ENCODE measurements at regions not wholly inside any gene's neighbourhood (a gene's known extent, or its start where the extent isn't known, plus 50 kb on each side); places are given as distances from the start of the nearest gene placed in this dataset.

DNA sequence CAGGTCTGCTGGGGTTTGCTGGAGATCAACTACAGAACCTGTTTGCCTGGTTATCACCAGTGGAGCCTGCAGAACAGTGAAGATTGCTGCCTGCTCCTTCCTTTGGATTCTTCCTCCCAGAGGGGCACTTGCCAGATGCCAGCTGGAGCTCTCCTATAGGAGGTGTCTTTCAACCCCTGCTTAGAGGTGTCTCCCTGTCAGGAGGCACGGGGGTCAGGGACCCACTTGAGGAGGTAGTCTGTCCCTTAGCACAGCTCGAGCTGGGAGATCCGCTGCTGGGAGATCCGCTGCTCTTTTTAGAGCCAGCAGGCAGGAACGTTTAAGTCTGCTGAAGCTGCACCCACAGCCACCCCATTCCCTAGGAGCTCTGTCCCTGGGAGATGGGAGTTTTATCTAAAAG, 1806.3 kb upstream of the ADGRL3 start:
- Histone ChIP-seq H3K27me3 (no peaks in the 10 kb centered on the region), H3K4me3 (no peak overlapping the region), H3K9me3 (peaks cover 0 to 6% (median 0%) of the 10 kb centered on the region in 4 donors), H3K4me1 (no peaks in the 10 kb centered on the region), H3K27ac (replicated peaks in 1 of 4) (no peak overlapping the region), H3K36me3 (no peaks in the 10 kb centered on the region)
- intact Hi-C loops (cut with DNase I) = no loop called here
- TF ChIP-seq POLR2AphosphoS5 (IDR thresholded peaks at IDR 0.05) = no peak
- TF ChIP-seq POLR2A (IDR thresholded peaks at IDR 0.05; ENCODE audit: low read depth) = no peak
- TF ChIP-seq, protein P1, sequence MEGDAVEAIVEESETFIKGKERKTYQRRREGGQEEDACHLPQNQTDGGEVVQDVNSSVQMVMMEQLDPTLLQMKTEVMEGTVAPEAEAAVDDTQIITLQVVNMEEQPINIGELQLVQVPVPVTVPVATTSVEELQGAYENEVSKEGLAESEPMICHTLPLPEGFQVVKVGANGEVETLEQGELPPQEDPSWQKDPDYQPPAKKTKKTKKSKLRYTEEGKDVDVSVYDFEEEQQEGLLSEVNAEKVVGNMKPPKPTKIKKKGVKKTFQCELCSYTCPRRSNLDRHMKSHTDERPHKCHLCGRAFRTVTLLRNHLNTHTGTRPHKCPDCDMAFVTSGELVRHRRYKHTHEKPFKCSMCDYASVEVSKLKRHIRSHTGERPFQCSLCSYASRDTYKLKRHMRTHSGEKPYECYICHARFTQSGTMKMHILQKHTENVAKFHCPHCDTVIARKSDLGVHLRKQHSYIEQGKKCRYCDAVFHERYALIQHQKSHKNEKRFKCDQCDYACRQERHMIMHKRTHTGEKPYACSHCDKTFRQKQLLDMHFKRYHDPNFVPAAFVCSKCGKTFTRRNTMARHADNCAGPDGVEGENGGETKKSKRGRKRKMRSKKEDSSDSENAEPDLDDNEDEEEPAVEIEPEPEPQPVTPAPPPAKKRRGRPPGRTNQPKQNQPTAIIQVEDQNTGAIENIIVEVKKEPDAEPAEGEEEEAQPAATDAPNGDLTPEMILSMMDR (IDR thresholded peaks at IDR 0.05) = no peak
- no peak for TF ChIP-seq EP300 (IDR thresholded peaks at IDR 0.05)
- DNase-seq (ENCODE audit: extremely low spot score) = no peak
- WGBS = 100% methylated on average over 1 of the region's 5 CpGs

DNA sequence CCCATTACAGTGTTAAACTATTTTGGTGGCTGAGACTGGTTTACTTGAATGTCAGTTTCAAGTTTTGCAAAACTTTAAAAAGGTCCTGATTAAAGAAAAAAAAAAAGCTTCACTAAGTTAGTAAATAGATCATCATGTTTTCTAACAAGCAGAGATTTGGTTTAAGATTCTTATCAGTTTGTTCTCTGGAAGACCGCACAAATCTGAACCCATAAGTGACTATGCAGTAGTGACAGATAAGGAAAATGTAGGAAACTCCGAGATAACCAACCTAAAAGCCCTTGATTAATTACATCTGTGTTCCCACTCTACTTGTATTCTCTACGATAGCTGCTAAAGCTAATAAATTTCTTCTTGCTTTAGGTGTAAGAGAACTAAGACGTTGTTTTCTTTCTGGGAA, 1799.8 kb upstream of the ADGRL3 start:
- no peak overlapping the region for H3K27ac ChIP-seq (replicated peaks in 1 of 4)
- H3K36me3 ChIP-seq = no peaks in the 10 kb centered on the region
- H3K9me3 ChIP-seq = no peaks in the 10 kb centered on the region
- WGBS = 50% methylated on average over 4 of the region's 4 CpGs
- TF ChIP-seq POLR2AphosphoS5 (IDR thresholded peaks at IDR 0.05) (no peak), POLR2A (IDR thresholded peaks at IDR 0.05; ENCODE audit: low read depth) (no peak), EP300 (IDR thresholded peaks at IDR 0.05) (no peak)
- TF ChIP-seq, protein P1 (IDR thresholded peaks at IDR 0.05) = no peak
- no peaks in the 10 kb centered on the region for H3K4me1 ChIP-seq
- no peaks in the 10 kb centered on the region for H3K27me3 ChIP-seq
- no peak overlapping the region for H3K4me3 ChIP-seq
- DNase-seq (ENCODE audit: extremely low spot score) = no peak
- intact Hi-C loops (cut with DNase I) = no loop called here

GRCh38 chr4:59409647-59410046, 1790.5 kb upstream of the ADGRL3 start:
- H3K4me3 ChIP-seq = no peak overlapping the region
- intact Hi-C loops (cut with DNase I) = no loop called here
- H3K27me3 ChIP-seq = no peaks in the 10 kb centered on the region
- H3K27ac ChIP-seq (replicated peaks in 1 of 4) = no peak overlapping the region
- H3K36me3 ChIP-seq = no peaks in the 10 kb centered on the region
- H3K9me3 ChIP-seq = no peaks in the 10 kb centered on the region
- TF ChIP-seq EP300 (IDR thresholded peaks at IDR 0.05) (no peak), POLR2AphosphoS5 (IDR thresholded peaks at IDR 0.05) (no peak), POLR2A (IDR thresholded peaks at IDR 0.05; ENCODE audit: low read depth) (no peak)
- TF ChIP-seq, protein P1 (IDR thresholded peaks at IDR 0.05) = no peak
- H3K4me1 ChIP-seq = no peaks in the 10 kb centered on the region
- no peak for DNase-seq (ENCODE audit: extremely low spot score)

- 65% methylated on average over 5 of the region's 5 CpGs for whole genome bisulfite sequencing
- TF ChIP-seq POLR2AphosphoS5 (IDR thresholded peaks at IDR 0.05) (no peak), POLR2A (IDR thresholded peaks at IDR 0.05; ENCODE audit: low read depth) (no peak), EP300 (IDR thresholded peaks at IDR 0.05) (no peak)
- TF ChIP-seq, protein P1 (IDR thresholded peaks at IDR 0.05) = no peak
- intact Hi-C loops (cut with DNase I) = no loop called here
- no peak for DNase-seq (ENCODE audit: extremely low spot score)
- Histone ChIP-seq H3K4me1 (no peaks in the 10 kb centered on the region), H3K9me3 (no peaks in the 10 kb centered on the region), H3K4me3 (no peak overlapping the region), H3K27ac (replicated peaks in 1 of 4) (no peak overlapping the region), H3K27me3 (no peaks in the 10 kb centered on the region), H3K36me3 (no peaks in the 10 kb centered on the region)
These were observed 1787.4 kb upstream of the ADGRL3 start for GRCh38 chr4:59412739-59413138.

DNA sequence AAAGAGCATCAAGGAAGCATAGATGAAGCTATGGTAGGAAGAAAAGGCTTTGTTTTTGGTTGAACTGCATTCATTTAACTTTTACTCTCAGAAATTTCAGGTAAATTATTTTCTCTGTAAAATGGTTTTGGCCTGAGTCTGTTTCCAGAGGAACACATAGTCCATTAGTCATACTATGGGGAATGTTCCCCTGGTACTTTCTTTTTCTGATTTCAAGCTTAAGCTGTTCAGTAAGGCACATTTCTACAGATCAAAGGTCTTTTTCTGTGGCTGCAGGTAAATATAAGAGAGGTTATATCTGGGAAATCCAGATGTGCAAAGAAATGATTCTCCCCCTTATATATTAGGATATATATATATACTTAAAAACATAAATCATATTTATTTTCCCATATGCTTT, 1744.4 kb upstream of the ADGRL3 start:
- no peak for DNase-seq (ENCODE audit: extremely low spot score)
- Histone ChIP-seq H3K9me3 (no peaks in the 10 kb centered on the region), H3K4me1 (no peaks in the 10 kb centered on the region), H3K36me3 (no peaks in the 10 kb centered on the region), H3K27me3 (no peaks in the 10 kb centered on the region), H3K27ac (replicated peaks in 1 of 4) (no peak overlapping the region), H3K4me3 (no peak overlapping the region)
- intact Hi-C loops (cut with DNase I) = no loop called here
- no peak for TF ChIP-seq EP300 (IDR thresholded peaks at IDR 0.05)
- TF ChIP-seq POLR2AphosphoS5 (IDR thresholded peaks at IDR 0.05) = no peak
- TF ChIP-seq POLR2A (IDR thresholded peaks at IDR 0.05; ENCODE audit: low read depth) = no peak
- TF ChIP-seq, protein P1 (IDR thresholded peaks at IDR 0.05) = no peak
